GM19324 (cell line): ENCODE measurements at regions not wholly inside any gene's neighbourhood (a gene's known extent, or its start where the extent isn't known, plus 50 kb on each side); places are given as distances from the start of the nearest gene placed in this dataset.
"Not testable (repeated sequence)": the region's sequence is repeated elsewhere in the genome, so short reads cannot be mapped to it uniquely, and the experiment has no call there.

ENCODE experiments used
- ATAC-seq: cut with Tn5 transposase; IDR thresholded peaks from one replicate; pipeline ENCODE4 v1.9.1; 2021; ENCODE audit warnings: mild to moderate bottlenecking, moderate library complexity; ENCODE audit not compliant: unreplicated experiment, low FRiP score

GRCh38 chr20:23299673-23300050 lies 50.9 kb upstream of the NXT1 start:
- no peak for ATAC-seq

- no peak for ATAC-seq
These were observed 51.5 kb upstream of the NXT1 start for GRCh38 chr20:23298926-23299672.

GRCh38 chr20:23298155-23298554 lies 52.4 kb upstream of the NXT1 start:
- ATAC-seq, result no peak

- no peak for ATAC-seq
These were observed 53.5 kb upstream of the NXT1 start for GRCh38 chr20:23296841-23297701.

GRCh38 chr20:23295934-23296333 lies 54.7 kb upstream of the NXT1 start:
- no peak for ATAC-seq

GRCh38 chr20:23294671-23295070 lies 55.9 kb upstream of the NXT1 start:
- ATAC-seq, result no peak

- no peak for ATAC-seq
These were observed 56.4 kb upstream of the NXT1 start for GRCh38 chr20:23294166-23294565.

- ATAC-seq, result no peak
These were observed 56.9 kb upstream of the NXT1 start for GRCh38 chr20:23293689-23294088.

GRCh38 chr20:23292311-23292710 lies 58.3 kb upstream of the NXT1 start:
- not testable (repeated sequence) for ATAC-seq

- ATAC-seq, result no peak
These were observed 58.9 kb upstream of the NXT1 start for GRCh38 chr20:23291575-23292240.

- no peak for ATAC-seq
These were observed 59.6 kb upstream of the NXT1 start for GRCh38 chr20:23290761-23291574.

GRCh38 chr20:23289724-23290395 lies 60.7 kb upstream of the NXT1 start:
- ATAC-seq, result no peak

GRCh38 chr20:23289249-23289648 lies 61.3 kb upstream of the NXT1 start:
- ATAC-seq, result no peak

GRCh38 chr20:23287354-23288190 lies 63.0 kb upstream of the NXT1 start:
- ATAC-seq, result no peak

- no peak for ATAC-seq
These were observed 64.2 kb upstream of the NXT1 start for GRCh38 chr20:23286346-23286745.

- ATAC-seq, result no peak
These were observed 65.1 kb upstream of the NXT1 start for GRCh38 chr20:23285536-23285935.

- no peak for ATAC-seq
These were observed 66.6 kb upstream of the NXT1 start for GRCh38 chr20:23284009-23284408.

GRCh38 chr20:23283096-23283850 lies 67.3 kb upstream of the NXT1 start:
- no peak for ATAC-seq
